Dermis microvascular lymphatic vessel endothelial cell (primary cell): ENCODE measurements at regions not wholly inside any gene's neighbourhood (a gene's known extent, or its start where the extent isn't known, plus 50 kb on each side); places are given as distances from the start of the nearest gene placed in this dataset.

ENCODE experiments used
- DNase-seq, 2 donors: peaks; one replicate each; pipeline versions ENCODE4 v3.0.0 to v3.0.0-alpha.2; 2010; ENCODE audit warnings: low read depth in 2 of 2

- no peak for DNase-seq
Observed at GRCh38 chr3:180185650-180186049, 148.9 kb upstream of the PEX5L start.

GRCh38 chr3:180188512-180189309 lies 152.0 kb upstream of the PEX5L start:
- DNase-seq: no peak

DNA sequence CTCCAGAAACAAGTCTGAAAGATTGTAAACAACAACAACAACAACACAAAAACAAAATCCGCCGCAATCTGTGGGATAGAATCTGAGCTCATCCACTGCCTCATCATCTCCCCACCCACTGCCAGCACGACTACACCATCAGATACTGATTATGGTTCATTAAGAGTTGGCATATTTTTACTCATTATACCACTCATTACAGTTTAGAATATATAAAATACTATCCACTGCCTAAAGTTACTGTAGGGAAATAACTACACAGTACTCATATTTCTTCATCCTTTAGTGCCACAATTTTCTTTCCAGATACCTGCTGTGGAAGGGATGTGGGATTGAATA lies 152.5 kb upstream of the PEX5L start:
- DNase-seq: no peak

GRCh38 chr3:180196658-180197057 lies 159.9 kb upstream of the PEX5L start:
- DNase-seq: no peak

- DNase-seq: no peak
Observed at GRCh38 chr3:180199417-180199995, 162.8 kb upstream of the PEX5L start.

GRCh38 chr3:180215866-180216265 lies 179.1 kb upstream of the PEX5L start:
- no peak for DNase-seq

DNA sequence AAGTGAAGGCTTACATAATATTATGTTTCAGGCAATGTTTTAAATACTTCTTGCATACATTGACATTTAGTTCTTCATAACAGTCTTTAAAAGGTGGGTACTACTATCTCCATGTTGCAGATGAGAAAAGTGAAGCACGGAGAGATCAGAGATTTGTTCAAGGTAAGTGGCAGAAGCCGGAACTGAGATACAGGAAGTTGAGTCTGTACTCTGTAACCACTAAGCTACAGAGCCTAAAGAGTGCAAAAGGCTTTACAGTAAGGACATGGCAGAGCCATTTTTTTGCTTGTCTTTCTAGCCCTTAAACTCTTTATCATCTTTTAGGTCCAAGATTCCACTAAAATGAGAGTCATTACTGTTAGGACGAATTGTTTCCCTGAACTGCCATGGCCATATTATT lies 186.5 kb upstream of the PEX5L start:
- no peak for DNase-seq

DNA sequence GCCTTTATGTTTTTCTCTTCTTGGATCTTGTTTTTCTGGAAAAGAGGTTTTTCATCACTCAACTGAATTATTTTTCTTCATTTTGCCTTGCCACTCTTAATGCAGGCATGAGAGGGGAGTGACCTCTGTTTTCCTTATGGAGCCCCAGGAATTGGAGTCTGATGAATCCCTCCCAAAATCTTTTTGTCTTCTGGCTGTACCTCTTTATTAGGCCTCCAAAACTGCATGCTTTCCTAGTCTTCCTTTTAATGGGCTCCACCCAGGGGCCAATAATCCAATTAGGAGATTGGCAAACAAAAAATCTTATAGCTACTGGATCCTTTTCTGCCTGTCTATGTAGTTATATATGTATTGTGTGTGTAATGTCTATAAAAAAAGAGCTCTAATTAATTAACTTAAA lies 192.4 kb upstream of the PEX5L start:
- DNase-seq: no peak

DNA sequence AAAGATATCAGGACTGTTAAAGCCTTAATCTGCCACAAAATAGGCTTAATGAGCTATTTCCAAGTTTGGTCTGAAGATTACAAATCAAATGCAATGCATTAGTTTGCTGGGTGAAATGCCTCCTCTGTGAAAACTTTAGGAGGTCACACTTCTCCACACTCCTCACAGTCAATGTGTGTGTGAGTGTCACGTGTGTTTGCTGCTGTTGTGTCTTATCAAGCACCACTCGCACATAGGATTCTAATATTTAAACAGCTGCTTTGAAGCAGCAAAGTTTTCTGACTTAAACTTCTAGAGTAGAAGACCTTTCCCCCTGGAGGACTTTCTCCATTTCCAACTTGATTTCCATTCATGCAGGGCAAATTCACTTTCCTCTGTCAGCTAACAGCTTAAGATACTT lies 203.2 kb upstream of the PEX5L start:
- no peak for DNase-seq

DNA sequence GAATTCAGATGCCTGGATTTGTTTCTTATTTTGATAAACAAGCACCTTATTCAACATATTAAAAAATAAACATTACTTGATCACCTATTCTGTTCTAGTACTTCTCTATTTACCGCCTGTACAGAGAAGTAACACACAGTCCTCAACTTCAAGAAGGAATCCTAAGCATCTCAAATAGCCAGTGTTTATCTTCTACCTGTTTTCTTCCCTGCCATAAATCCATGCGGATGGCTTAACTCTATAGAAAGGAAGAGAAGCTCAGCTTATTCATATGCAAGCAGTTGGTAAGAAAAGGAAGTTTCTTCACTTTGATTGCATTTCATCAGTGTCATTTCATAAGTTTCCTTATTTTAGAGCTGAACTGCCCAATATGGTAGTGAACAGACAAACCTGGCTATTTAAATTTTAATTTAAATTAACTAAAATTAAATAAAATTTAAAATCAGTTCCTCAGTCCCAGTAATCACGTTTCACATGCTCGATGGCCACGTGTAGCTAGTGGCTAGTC lies 210.0 kb upstream of the PEX5L start:
- DNase-seq: no peak

- DNase-seq: no peak
Observed at GRCh38 chr3:180250172-180250571, 213.4 kb upstream of the PEX5L start.

DNA sequence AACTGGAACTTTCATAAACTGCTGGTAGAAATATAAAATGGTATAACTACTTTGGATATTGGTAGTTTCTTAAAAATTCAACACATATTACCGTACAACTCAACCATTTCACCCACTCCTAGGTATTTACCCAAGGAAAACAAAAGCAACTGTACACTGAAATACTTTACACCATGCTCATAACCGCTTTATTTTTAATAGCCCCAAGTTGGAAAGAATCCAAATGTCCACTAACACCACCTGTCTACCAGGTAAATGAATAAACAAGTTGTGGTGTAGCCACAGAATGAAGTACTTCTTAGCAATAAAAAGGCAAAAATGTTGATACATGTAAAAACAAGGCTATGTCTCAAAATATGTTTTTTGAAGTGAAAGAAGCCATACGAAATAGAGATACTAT lies 215.9 kb upstream of the PEX5L start:
- no peak for DNase-seq

- no peak for DNase-seq
Observed at GRCh38 chr3:180253283-180253682, 216.5 kb upstream of the PEX5L start.

DNA sequence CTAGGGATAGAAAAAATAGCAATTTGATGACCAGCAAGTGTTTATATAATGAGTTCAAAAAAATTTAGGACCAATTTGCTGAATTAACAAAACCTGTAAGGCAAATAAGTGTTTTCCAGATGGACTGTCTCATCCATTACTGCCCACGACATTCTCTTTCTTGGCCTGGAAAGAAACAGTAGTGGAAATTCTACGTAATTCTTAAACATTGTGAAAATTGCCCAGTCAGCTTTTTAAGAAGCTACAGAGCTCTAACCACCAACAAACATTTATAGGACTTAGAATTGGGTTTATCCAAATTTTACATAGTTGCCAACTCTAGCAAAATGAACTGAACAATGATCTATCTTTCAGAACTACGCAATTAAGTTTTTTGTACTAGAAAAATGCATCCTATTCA lies 227.7 kb upstream of the PEX5L start:
- no peak for DNase-seq

DNA sequence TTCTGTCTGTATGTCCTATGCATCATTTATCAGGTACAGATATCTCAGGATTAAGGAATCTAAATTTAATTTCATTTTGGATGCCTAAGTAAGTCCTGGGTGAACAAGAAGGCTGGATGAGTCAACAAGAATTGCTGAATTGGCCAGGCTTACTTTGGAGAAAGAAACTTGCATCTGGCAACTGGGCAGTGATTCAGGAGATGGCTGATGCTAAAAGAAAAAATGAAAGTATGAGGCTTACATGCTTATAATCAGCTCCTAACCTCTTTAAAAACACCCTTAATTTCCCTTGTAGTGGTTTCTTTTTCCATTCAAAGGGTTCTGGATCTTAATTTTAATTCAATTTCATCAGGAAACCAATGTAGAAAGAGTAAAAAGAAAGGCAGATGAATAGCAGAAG lies 228.8 kb upstream of the PEX5L start:
- DNase-seq: no peak

DNA sequence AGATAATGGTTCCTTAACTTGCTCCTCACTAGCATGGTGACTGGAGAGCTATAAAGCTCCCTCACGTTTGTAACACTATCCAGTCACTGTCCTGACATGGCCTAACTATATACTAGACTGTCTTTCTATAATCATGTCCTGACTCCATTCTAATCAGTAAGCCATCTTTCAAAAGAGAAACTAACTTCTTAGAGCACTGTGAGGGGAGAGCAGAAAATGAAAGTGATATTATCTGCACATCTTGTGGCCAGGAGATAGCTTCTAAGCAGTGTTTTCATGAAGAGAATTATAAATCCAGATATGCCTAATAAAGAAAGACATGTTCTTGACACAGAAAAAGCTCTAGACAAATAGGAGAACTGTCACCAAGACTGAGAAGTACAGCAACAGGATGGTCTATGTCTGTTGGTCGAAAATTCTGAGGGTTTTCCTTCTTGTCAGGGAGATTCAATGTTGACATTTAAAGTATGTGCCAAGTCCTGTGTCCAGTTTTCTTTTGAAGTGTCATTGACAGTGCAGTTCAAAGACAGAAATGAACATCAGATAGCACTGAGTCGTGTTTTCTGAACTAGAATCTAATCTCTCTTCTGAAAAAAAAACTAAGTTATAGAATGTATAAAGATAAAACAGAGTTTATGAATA lies 230.6 kb upstream of the PEX5L start:
- no peak for DNase-seq

DNA sequence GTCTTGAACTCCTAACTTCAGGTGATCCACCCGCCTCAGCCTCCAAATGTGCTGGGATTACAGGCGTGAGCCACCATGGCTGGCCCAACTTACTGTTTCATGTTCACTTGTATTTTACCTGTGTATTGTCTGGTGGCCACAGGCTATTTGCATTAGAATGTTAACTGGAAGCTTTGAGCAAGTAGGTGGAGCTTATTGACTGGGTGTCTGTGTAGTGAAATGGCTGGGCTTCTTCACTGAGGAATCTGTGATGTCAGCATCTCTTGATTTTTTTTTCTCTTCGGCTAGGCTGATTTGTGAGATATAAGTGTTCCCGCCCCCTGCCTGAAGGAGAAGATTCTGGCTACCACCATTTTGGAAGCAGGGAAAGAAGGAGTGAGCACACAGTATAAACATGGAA lies 237.8 kb upstream of the PEX5L start:
- no peak for DNase-seq

- DNase-seq: no peak
Observed at GRCh38 chr3:180275176-180275575, 238.4 kb upstream of the PEX5L start.

GRCh38 chr3:180277041-180277440 lies 240.3 kb upstream of the PEX5L start:
- no peak for DNase-seq

DNA sequence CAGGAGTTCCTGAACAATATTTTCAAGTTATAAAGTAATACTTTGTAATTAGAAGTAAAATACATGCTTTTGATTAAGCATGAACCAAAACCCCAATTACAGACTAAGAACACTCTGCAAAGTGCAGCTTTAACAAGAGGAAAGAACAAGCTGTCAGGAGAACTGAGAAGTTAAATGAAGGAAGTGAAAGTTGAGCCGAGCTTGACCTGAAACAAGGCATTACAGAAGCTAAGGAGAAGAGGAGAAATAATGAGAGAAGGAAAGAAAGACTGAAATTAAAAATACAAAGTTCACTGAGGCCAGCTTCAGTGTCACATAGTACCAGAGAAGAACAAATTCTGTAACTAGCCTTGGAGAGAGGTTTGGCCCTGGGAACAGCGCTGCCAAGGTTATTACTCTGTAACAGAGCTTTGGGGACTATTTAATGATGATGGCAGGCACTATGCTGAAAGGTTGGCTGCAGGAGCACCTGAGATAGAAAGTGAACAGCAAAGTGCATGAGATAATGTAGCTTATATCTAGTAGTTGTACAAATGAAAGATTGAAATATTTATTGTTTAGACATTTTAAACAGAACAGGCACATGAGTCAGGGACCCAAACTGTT lies 241.9 kb upstream of the PEX5L start:
- no peak for DNase-seq

GRCh38 chr3:180280555-180280954 lies 243.8 kb upstream of the PEX5L start:
- no peak for DNase-seq

DNA sequence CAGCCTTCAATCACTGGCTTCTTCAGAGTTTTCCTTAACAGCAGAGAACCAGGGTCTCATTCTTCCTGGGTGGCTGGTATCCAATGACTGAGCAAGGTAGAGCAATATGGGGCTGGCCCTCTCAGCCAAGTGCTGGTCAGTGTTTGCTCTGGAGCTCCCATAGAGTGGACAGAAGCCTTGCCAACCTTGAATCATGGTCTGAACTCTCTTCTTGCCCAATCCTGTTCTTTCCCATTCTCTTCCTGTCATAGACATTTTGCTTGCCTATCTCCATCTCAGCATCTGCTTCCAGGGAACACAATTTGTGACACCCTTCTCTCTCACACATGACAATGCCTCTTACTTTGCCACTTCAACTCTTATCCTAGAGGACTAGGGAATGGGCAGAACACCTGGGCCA lies 245.6 kb upstream of the PEX5L start:
- DNase-seq: no peak

GRCh38 chr3:180283251-180283650 lies 246.5 kb upstream of the PEX5L start:
- DNase-seq: no peak
